Heart right ventricle (tissue), 16 donors: ENCODE measurements at regions not wholly inside any gene's neighbourhood (a gene's known extent, or its start where the extent isn't known, plus 50 kb on each side); places are given as distances from the start of the nearest gene placed in this dataset.

ENCODE experiments used
- ATAC-seq, 8 donors: fragments of 200-7000 bp; cut with Tn5 transposase; one replicate each; pipeline ENCODE4 v1.9.1; 2020; ENCODE audit warnings: mild to moderate bottlenecking in 8 of 8, moderate library complexity in 8 of 8, moderate number of reproducible peaks in 1 of 8
- DNase-seq, 2 donors: peaks; one replicate each; pipeline ENCODE4 v3.0.0-alpha.2; 2020
- H3K27ac ChIP-seq, 10 donors: fragments of 200-600 bp; sonication (generic) in 2 of 10; one replicate each; pipeline versions ENCODE4 v1.5.0 to v1.8.0; 2020 to 2022; ENCODE audit warnings: mild to moderate bottlenecking in 3 of 10
- H3K27me3 ChIP-seq, 7 donors: fragments of 200-600 bp; one replicate each; pipeline ENCODE4 v1.8.0; 2021 to 2022; ENCODE audit warnings: mild to moderate bottlenecking in 2 of 7
- H3K36me3 ChIP-seq, 9 donors: fragments of 200-600 bp; sonication (generic) in 1 of 9; one replicate each; pipeline versions ENCODE4 v1.5.0 to v1.8.0; 2020 to 2022; ENCODE audit warnings: mild to moderate bottlenecking in 2 of 9
- H3K4me1 ChIP-seq, 9 donors: fragments of 200-600 bp; sonication (generic) in 1 of 9; one replicate each; pipeline versions ENCODE4 v1.5.0 to v1.8.0; 2020 to 2022; ENCODE audit warnings: mild to moderate bottlenecking in 4 of 9
- H3K4me3 ChIP-seq, 10 donors: fragments of 200-600 bp; sonication (generic) in 2 of 10; one replicate each; pipeline versions ENCODE4 v1.5.0 to v1.8.0; 2020 to 2022; ENCODE audit warnings: mild to moderate bottlenecking in 7 of 10, moderate library complexity in 2 of 10
- H3K9me3 ChIP-seq, 11 donors: fragments of 200-600 bp in 10 of 11; sonication (generic) in 2 of 11; one replicate each; pipeline versions ENCODE4 v1.5.0 to v1.8.0; 2013 to 2022; ENCODE audit warnings: mild to moderate bottlenecking in 2 of 11, control low read depth in 1 of 11, moderate library complexity in 1 of 11
- WGBS, 2 donors: extraction: QIAGEN DNeasy Blood & Tissue Kit; methylation state at CpG; one replicate each; pipeline ENCODE4 v1.1.7; 2013; ENCODE audit warnings: inconsistent platforms in 1 of 2; 5-methylcytosine and 5-hydroxymethylcytosine counted together
- intact Hi-C, 10 donors: fragments of 100-400 bp; cut with DNase I; formaldehyde crosslinking; loops; one replicate each; pipeline versions ENCODE4 v1.11.1 to v1.14.2; 2022
- TF ChIP-seq, protein P1 (sequence below), 9 donors: fragments of 200-600 bp; sonication (generic) in 2 of 9; IDR thresholded peaks; one replicate each; pipeline versions ENCODE4 v1.5.0 to v1.8.0; 2021 to 2022; ENCODE audit warnings: antibody characterized with exemption in 9 of 9, mild to moderate bottlenecking in 5 of 9, moderate library complexity in 1 of 9
- donor health status: Arrhythmogenic right ventricular cardiomyopathy.
- donor health status: ischemic (EF 13 %, LVEDD 7.1; RV severe dilation, severe dysfunction).
- donor health status: healthy with polysubstance abuse.
- donor health status: DM: no; HTN: yes; CAD: no.
- donor health status: DM: no; HTN: no; CAD: no.
- donor health status: ischemic (EF 25% LVEDD 6.9; RV normal size, moderate dysfunction).
- donor health status: ischemic (EF 25% LVEDD 5.7; RV mildly dilated, moderate dysfunction).
- donor health status: healthy.
- donor health status: DM: yes; HTN: yes; CAD: no.
- donor health status: Ischemic cardiomyopathy.
- donor health status: ischemic (EF 35%, LVEDD 5.7; RV mildly dilated, moderate dysfunction).
- donor health status: nonischemic (EF 11% LVEDD 7.7; RV severe dilation, severe dysfunction).
- donor health status: DM: yes; HTN: yes; CAD: no.
- donor health status: PGD.
- donor health status: ischemic (EF 29% LVEDD 5.4; RV normal size, mild dysfunction).
- donor health status: nonischemic (EF 23%, LVEDD 6.1; RV moderate dilation, normal function).

DNA sequence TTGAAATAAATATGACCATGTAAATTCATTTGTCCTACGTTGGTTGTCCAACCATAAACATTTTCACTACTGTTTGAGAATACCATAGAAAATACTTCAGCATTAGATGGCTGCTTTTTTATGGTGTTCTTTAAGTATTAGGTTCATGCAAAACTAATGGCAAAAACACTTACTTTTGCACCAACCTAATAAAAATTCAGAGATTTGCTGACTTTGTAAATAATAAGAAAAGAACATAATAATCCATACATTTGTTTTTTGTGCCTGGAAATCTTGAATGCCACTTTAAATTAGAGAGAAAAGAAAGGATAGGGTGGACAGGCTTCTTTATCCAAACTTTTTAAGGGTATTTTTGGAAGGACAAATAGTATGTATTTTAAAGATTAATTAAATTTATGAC is 719.7 kb upstream of the TYRP1 start:
- TF ChIP-seq, protein P1, sequence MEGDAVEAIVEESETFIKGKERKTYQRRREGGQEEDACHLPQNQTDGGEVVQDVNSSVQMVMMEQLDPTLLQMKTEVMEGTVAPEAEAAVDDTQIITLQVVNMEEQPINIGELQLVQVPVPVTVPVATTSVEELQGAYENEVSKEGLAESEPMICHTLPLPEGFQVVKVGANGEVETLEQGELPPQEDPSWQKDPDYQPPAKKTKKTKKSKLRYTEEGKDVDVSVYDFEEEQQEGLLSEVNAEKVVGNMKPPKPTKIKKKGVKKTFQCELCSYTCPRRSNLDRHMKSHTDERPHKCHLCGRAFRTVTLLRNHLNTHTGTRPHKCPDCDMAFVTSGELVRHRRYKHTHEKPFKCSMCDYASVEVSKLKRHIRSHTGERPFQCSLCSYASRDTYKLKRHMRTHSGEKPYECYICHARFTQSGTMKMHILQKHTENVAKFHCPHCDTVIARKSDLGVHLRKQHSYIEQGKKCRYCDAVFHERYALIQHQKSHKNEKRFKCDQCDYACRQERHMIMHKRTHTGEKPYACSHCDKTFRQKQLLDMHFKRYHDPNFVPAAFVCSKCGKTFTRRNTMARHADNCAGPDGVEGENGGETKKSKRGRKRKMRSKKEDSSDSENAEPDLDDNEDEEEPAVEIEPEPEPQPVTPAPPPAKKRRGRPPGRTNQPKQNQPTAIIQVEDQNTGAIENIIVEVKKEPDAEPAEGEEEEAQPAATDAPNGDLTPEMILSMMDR (IDR thresholded peaks at IDR 0.05), result no peak
- no peak for ATAC-seq

DNA sequence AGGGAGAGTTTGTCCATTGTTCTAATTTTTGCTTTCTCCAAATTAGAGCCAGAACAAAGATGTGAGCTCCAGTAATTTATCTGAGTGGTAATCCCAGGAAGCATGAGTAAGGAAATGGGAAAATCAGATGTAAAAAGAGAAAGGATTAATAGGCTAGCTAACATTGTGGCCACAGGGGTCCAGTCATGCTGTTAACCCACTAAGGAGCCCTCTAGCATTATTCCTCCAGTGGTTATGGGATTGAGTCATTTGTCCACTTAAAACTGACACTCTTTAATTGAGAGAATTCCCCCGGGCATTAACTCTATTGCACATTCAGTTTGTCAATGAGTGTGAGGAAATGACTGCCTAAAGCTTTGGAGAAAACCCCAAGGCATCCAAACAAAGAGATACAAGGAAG is 700.3 kb upstream of the TYRP1 start:
- H3K36me3 ChIP-seq, result no peaks in the 10 kb centered on the region
- TF ChIP-seq, protein P1 (IDR thresholded peaks at IDR 0.05), result no peak
- H3K9me3 ChIP-seq, result peaks cover 0 to 10% (median 0%) of the 10 kb centered on the region in 11 donors
- DNase-seq, result no peak
- no peak overlapping the region for H3K4me3 ChIP-seq
- 68 to 79% methylated on average over 1 of the region's 1 CpG for WGBS, 2 donors
- H3K27me3 ChIP-seq, result no peaks in the 10 kb centered on the region
- intact Hi-C loops, result no loop called here
- no peak for ATAC-seq
- H3K27ac ChIP-seq, result no peak overlapping the region
- no peaks in the 10 kb centered on the region for H3K4me1 ChIP-seq

More for the DNA sequence above, 719.7 kb upstream of the TYRP1 start:
- H3K36me3 ChIP-seq, result no peaks in the 10 kb centered on the region
- H3K27ac ChIP-seq, result no peak overlapping the region
- no peaks in the 10 kb centered on the region for H3K4me1 ChIP-seq
- H3K9me3 ChIP-seq, result no peaks in the 10 kb centered on the region
- no peak overlapping the region for H3K4me3 ChIP-seq
- intact Hi-C loops, result no loop called here
- WGBS, 2 donors, result 70 to 80% methylated on average over 1 of the region's 1 CpG
- no peaks in the 10 kb centered on the region for H3K27me3 ChIP-seq
- no peak for DNase-seq

GRCh38 chr9:12014488-12014887 is 678.7 kb upstream of the TYRP1 start:
- Histone ChIP-seq H3K4me3 (no peak overlapping the region), H3K9me3 (peaks cover 0 to 90% (median 42%) of the 10 kb centered on the region in 11 donors), H3K27me3 (no peaks in the 10 kb centered on the region), H3K36me3 (no peaks in the 10 kb centered on the region), H3K27ac (no peak overlapping the region), H3K4me1 (no peaks in the 10 kb centered on the region)
- 94 to 97% methylated on average over 1 of the region's 1 CpG for WGBS, 2 donors
- DNase-seq (no peak), ATAC-seq (no peak)
- TF ChIP-seq, protein P1 (IDR thresholded peaks at IDR 0.05), result no peak
- intact Hi-C loops, result no loop called here

DNA sequence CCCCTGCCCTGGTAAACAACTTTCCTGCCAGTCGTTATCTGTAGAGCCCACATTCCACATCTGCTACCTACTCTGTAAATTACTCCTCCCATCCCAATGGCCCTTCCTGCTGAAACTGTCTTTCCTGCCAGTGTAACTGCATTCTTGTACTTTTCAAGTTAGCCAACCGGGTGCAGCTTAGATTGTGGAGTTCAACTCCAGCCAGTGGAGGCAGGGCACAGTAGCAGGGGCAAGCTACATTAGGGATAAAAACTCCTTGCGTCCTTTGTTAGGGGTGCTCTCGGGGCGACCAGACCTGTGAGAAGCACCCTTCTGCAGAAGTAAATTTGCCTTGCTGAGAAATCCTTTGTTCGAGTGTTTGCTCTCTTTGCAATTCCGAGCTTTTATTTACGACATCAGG is 639.0 kb upstream of the TYRP1 start:
- Histone ChIP-seq H3K4me3 (no peak overlapping the region), H3K36me3 (no peaks in the 10 kb centered on the region), H3K27me3 (no peaks in the 10 kb centered on the region), H3K27ac (no peak overlapping the region), H3K4me1 (no peaks in the 10 kb centered on the region), H3K9me3 (peaks cover 0 to 48% (median 11%) of the 10 kb centered on the region in 11 donors)
- WGBS, 2 donors, result 79 to 82% methylated on average over 8 of the region's 8 CpGs
- ATAC-seq (no peak), DNase-seq (no peak)
- intact Hi-C loops, result no loop called here
- TF ChIP-seq, protein P1 (IDR thresholded peaks at IDR 0.05), result no peak
